Panc1 (cell line): ENCODE measurements at regions not wholly inside any gene's neighbourhood (a gene's known extent, or its start where the extent isn't known, plus 50 kb on each side); places are given as distances from the start of the nearest gene placed in this dataset.

ENCODE experiments used
- ATAC-seq: fragments of 200-7000 bp; cut with Tn5 transposase; 2 replicates; pipeline ENCODE4 v1.9.1; 2020; ENCODE audit warnings: mild to moderate bottlenecking, moderate library complexity
- BruUV-seq: library from RNA; stranded (reverse); fragments of 400-500 nt; replicated peaks from 2 replicates; lab custom pipeline; 2021; lab: Mats Ljungman, UMichigan
- CTCF ChIA-PET: fragments of 300-600 bp; sonication (Branson Sonifier 250); formaldehyde crosslinking; loops from one replicate; lab custom pipeline; 2022; ENCODE audit warnings: antibody characterized with exemption; lab: Charles Lee
- POLR2A ChIA-PET: fragments of 300-600 bp; sonication (Branson Sonifier 250); formaldehyde crosslinking; loops from one replicate; lab custom pipeline; 2022; ENCODE audit warnings: antibody characterized with exemption; lab: Charles Lee
- DNase-seq: peaks from one replicate; pipeline ENCODE4 v3.0.0-alpha.2; 2010; ENCODE audit warnings: low read depth, low spot score
- H3K27ac ChIP-seq: 2 replicates; pipeline ENCODE4 v1.5.1; 2011; ENCODE audit warnings: mild to moderate bottlenecking, low read length, inconsistent platforms
- H3K27me3 ChIP-seq: fragments of 200-500 bp; sonication (Bioruptor generic); 2 replicates; pipeline ENCODE4 v1.6.0; 2014; ENCODE audit warnings: low read length, inconsistent platforms; ENCODE audit not compliant: control insufficient read depth, insufficient read depth
- H3K36me3 ChIP-seq: fragments of 200-500 bp; sonication (Bioruptor generic); 2 replicates; pipeline ENCODE4 v1.5.1; 2014; ENCODE audit warnings: inconsistent platforms, mild to moderate bottlenecking, low read length, moderate library complexity; ENCODE audit not compliant: control insufficient read depth, insufficient read depth
- H3K4me1 ChIP-seq: 2 replicates; pipeline ENCODE4 v1.5.1; 2011; ENCODE audit warnings: inconsistent platforms, mild to moderate bottlenecking, low read length, moderate library complexity; ENCODE audit not compliant: control insufficient read depth, insufficient read depth
- H3K4me3 ChIP-seq, 2 experiments: 2 replicates each; pipeline ENCODE4 v1.5.1; 2011 to 2012; ENCODE audit warnings: low read depth in 2 of 2, low read length in 2 of 2, mild to moderate bottlenecking in 2 of 2, inconsistent platforms in 1 of 2, moderate library complexity in 1 of 2
- H3K9me3 ChIP-seq: fragments of 200-500 bp; sonication (Bioruptor generic); 2 replicates; pipeline ENCODE4 v1.5.1; 2014; ENCODE audit warnings: low read depth, mild to moderate bottlenecking, inconsistent platforms, low read length, moderate library complexity; ENCODE audit not compliant: control insufficient read depth, insufficient read depth
- CTCF ChIP-seq: fragments of 450-650 bp; IDR thresholded peaks from 2 replicates; pipeline ENCODE4 v1.5.1; 2017; ENCODE audit warnings: mild to moderate bottlenecking
- POLR2AphosphoS5 ChIP-seq: IDR thresholded peaks from 2 replicates; pipeline ENCODE4 v1.6.1; 2012; ENCODE audit warnings: mild to moderate bottlenecking, low read depth, low read length, moderate library complexity
- SIN3A ChIP-seq: IDR thresholded peaks from 2 replicates; pipeline ENCODE4 v1.6.1; 2012; ENCODE audit warnings: low read depth, mild to moderate bottlenecking, low read length, moderate library complexity, borderline replicate concordance; ENCODE audit not compliant: insufficient read depth
- TCF7L2 ChIP-seq: IDR thresholded peaks from 2 replicates; pipeline ENCODE4 v1.6.1; 2011; ENCODE audit warnings: mild to moderate bottlenecking, low read depth, low read length, inconsistent platforms
- in situ Hi-C: cut with HindIII; loops from 2 replicates; pipeline ENCODE4 v1.10.0; 2016; ENCODE audit warnings: low sequenced_read_pairs, low pct_unique_long_range_greater_than_20kb
- intact Hi-C: fragments of 100-400 bp; cut with micrococcal nuclease; formaldehyde crosslinking; loops from one replicate; pipeline ENCODE4 v1.10.0; 2022; ENCODE audit not compliant: unreplicated experiment
- TF ChIP-seq, protein P1 (sequence below), 2 experiments: IDR thresholded peaks; 2 replicates each; pipeline ENCODE4 v1.6.1; 2011 to 2012; ENCODE audit warnings: low read depth in 2 of 2, control low read depth in 1 of 2, low read length in 1 of 2, mild to moderate bottlenecking in 1 of 2, moderate library complexity in 1 of 2; ENCODE audit not compliant: insufficient read depth in 1 of 2

- ChIA-PET POLR2A (no interaction called here), CTCF (no interaction called here)
- TF ChIP-seq CTCF (no peak), POLR2AphosphoS5 (no peak), TCF7L2 (no peak), SIN3A (no peak)
- TF ChIP-seq, protein P1, sequence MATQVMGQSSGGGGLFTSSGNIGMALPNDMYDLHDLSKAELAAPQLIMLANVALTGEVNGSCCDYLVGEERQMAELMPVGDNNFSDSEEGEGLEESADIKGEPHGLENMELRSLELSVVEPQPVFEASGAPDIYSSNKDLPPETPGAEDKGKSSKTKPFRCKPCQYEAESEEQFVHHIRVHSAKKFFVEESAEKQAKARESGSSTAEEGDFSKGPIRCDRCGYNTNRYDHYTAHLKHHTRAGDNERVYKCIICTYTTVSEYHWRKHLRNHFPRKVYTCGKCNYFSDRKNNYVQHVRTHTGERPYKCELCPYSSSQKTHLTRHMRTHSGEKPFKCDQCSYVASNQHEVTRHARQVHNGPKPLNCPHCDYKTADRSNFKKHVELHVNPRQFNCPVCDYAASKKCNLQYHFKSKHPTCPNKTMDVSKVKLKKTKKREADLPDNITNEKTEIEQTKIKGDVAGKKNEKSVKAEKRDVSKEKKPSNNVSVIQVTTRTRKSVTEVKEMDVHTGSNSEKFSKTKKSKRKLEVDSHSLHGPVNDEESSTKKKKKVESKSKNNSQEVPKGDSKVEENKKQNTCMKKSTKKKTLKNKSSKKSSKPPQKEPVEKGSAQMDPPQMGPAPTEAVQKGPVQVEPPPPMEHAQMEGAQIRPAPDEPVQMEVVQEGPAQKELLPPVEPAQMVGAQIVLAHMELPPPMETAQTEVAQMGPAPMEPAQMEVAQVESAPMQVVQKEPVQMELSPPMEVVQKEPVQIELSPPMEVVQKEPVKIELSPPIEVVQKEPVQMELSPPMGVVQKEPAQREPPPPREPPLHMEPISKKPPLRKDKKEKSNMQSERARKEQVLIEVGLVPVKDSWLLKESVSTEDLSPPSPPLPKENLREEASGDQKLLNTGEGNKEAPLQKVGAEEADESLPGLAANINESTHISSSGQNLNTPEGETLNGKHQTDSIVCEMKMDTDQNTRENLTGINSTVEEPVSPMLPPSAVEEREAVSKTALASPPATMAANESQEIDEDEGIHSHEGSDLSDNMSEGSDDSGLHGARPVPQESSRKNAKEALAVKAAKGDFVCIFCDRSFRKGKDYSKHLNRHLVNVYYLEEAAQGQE (IDR thresholded peaks at IDR 0.05; ENCODE audit: insufficient read depth in 1 of 2, low read depth in 2 of 2, low read length in 1 of 2), result no peak
- intact Hi-C loops, result no loop called here
- no TSS peak for BruUV-seq
- in situ Hi-C loops, result no loop called here
- no peaks in the 10 kb centered on the region for H3K36me3 ChIP-seq
- no peak overlapping the region for H3K27ac ChIP-seq
- no peak for DNase-seq
- no peak for ATAC-seq
- no peaks in the 10 kb centered on the region for H3K27me3 ChIP-seq
- H3K4me3 ChIP-seq, result no peak overlapping the region
- no peaks in the 10 kb centered on the region for H3K4me1 ChIP-seq
- no peaks in the 10 kb centered on the region for H3K9me3 ChIP-seq
Observed at GRCh38 chr22:26986884-26987283, 329.5 kb downstream of the MIAT start.

- Histone ChIP-seq H3K27me3 (no peaks in the 10 kb centered on the region), H3K9me3 (no peaks in the 10 kb centered on the region), H3K36me3 (no peaks in the 10 kb centered on the region), H3K4me3 (no peak overlapping the region), H3K27ac (no peak overlapping the region), H3K4me1 (no peaks in the 10 kb centered on the region)
- ChIA-PET POLR2A (no interaction called here), CTCF (no interaction called here)
- in situ Hi-C loops, result no loop called here
- intact Hi-C loops, result no loop called here
- ATAC-seq (no peak), DNase-seq (no peak)
- no TSS peak for BruUV-seq
- TF ChIP-seq CTCF, result no peak
- TF ChIP-seq POLR2AphosphoS5, result no peak
- TF ChIP-seq SIN3A, result no peak
- TF ChIP-seq TCF7L2, result no peak
- TF ChIP-seq, protein P1 (IDR thresholded peaks at IDR 0.05; ENCODE audit: insufficient read depth in 1 of 2, low read depth in 2 of 2, low read length in 1 of 2), result no peak
Observed at GRCh38 chr22:26990503-26991189, 333.3 kb downstream of the MIAT start.
